GM08714 (cell line): ENCODE measurements at regions not wholly inside any gene's neighbourhood (a gene's known extent, or its start where the extent isn't known, plus 50 kb on each side); places are given as distances from the start of the nearest gene placed in this dataset.

Experiments used
- H3K4me3 ChIP-seq: fragments of 200-500 bp; sonication (Bioruptor generic); 2 replicates; pipeline ENCODE4 v1.5.1; 2014; ENCODE audit warnings: mild to moderate bottlenecking, low read length, inconsistent platforms
- ZNF274 ChIP-seq: IDR thresholded peaks from 2 replicates; pipeline ENCODE4 v1.6.1; 2012; ENCODE audit warnings: mild to moderate bottlenecking, low read depth, low read length

GRCh38 chr2:145007093-145007959 lies 487.4 kb upstream of the ZEB2 start:
- no peak for TF ChIP-seq ZNF274
- H3K4me3 ChIP-seq, result no peak overlapping the region

GRCh38 chr2:145002624-145003023 lies 482.7 kb upstream of the ZEB2 start:
- TF ChIP-seq ZNF274, result no peak
- H3K4me3 ChIP-seq, result no peak overlapping the region

GRCh38 chr2:145000376-145000775 lies 480.5 kb upstream of the ZEB2 start:
- TF ChIP-seq ZNF274, result no peak
- H3K4me3 ChIP-seq, result no peak overlapping the region

DNA sequence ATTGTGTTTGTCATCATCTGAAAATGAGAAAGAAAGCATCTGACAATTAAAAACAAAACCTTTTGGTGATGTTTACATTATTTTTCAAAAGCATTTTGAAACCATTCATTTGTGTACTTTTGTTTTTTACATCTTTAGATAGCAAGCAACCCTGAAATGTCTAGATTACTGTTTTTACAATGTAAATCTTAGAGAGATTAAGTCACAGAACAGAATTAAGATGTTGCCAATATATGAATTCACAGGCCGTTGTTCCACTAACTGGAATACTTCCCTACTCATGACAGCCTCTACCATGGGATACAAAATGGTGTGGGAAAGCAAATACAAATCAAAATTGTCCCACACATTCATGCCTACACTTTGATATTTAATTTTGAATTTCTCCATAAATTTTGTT lies 480.0 kb upstream of the ZEB2 start:
- H3K4me3 ChIP-seq, result no peak overlapping the region
- no peak for TF ChIP-seq ZNF274

DNA sequence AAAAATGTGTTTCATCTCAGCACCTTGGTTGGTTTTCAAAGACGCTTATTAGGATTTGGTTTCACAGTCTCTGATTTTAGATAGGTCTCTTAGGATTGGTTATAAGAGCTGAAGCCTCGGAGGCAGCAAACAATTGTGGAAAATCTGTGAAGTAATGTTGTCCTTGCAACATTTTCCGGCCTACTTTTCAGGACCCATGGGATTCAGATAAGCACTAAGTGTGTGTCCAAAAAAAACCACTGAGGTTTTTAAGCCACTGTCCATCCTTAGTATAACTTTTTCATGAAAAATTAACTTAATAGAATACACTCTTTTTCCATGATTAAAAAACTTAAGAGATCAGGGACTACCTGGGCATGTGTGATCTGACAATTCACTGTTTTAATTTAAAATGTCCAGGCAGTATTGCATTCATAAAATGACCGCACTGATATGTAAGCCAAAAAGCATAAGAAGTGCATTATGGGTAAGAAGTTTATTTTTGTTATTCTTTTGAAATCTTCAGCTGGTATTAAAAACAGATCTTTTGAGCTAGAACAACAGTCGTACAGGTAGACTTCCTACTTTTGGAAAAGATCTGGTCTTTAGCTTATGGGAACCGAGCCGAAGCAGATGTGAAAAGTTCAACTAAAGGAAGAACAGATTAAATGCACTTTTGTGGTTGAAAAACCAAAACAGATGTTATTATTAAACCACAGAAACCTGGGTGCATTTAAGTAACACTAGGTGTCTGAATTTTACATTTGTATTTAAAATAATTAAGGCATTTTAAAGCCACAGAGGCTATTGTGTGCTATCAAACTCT lies 479.4 kb upstream of the ZEB2 start:
- TF ChIP-seq ZNF274, result no peak

DNA sequence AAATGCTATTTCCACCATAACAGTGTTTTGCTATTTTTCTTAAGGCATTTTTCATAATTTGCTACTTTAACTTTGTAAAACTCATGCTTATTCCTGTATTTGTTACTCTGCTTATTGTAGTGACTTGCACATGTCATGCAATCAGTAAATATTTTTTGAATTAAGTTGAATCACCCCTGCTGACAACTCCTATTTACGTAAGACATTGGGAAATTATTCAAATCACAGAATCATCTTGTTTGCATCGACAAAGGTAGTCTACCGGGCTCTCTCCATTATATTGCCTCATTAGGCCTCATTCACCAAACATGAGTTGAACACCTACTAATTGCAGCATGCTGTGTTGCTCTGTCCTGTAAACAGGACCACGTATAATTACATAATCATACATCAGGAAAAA lies 478.5 kb upstream of the ZEB2 start:
- H3K4me3 ChIP-seq, result no peak overlapping the region
- no peak for TF ChIP-seq ZNF274

More for the DNA sequence above, 479.4 kb upstream of the ZEB2 start:
- H3K4me3 ChIP-seq, result no peak overlapping the region

- no peak overlapping the region for H3K4me3 ChIP-seq
- TF ChIP-seq ZNF274, result no peak
Measured at GRCh38 chr2:144996225-144996795, 476.4 kb upstream of the ZEB2 start.

DNA sequence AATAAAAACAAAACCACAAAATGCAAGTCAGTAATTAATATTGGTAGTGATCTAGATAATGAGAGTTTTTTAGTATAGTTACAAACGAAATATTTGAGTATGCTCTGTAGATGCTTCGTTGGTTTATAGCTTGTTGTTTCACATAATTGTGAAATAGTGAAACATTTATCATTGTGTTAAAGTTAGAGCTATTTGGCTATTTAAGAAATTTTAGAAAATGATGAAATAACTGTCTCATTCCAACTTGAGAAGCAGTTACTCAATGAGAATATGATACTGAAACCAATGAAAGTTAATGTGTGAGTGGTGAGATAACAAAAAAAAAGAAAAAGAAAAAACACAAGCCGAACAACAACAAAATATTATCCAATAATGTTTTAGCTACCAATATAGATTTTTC lies 475.6 kb upstream of the ZEB2 start:
- TF ChIP-seq ZNF274, result no peak
- H3K4me3 ChIP-seq, result no peak overlapping the region

- H3K4me3 ChIP-seq, result no peak overlapping the region
- no peak for TF ChIP-seq ZNF274
Measured at GRCh38 chr2:144990661-144991060, 470.7 kb upstream of the ZEB2 start.

- TF ChIP-seq ZNF274, result no peak
- H3K4me3 ChIP-seq, result no peak overlapping the region
Measured at GRCh38 chr2:144989579-144990270, 469.8 kb upstream of the ZEB2 start.

DNA sequence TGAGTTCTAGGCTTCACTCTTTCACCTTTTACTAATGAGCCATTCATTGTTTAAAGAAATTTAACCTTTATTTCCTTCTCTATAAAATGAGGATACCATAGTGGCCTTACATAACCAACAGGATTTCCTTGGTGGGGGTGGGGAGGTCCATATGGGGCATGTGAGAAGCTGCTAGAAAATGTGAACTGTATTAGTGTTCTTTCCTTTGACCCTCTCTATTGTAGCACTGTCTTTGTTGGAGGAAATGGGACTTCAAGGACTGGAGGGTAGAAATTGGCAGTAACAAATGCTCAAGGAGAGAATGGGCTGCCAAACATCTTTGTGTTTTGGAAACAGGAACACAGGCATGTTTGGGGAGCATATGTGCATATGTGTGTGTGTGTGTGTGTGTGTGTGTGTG lies 468.7 kb upstream of the ZEB2 start:
- no peak overlapping the region for H3K4me3 ChIP-seq
- no peak for TF ChIP-seq ZNF274

- no peak for TF ChIP-seq ZNF274
Measured at GRCh38 chr2:144986691-144987090, 466.8 kb upstream of the ZEB2 start.

GRCh38 chr2:144984038-144984437 lies 464.1 kb upstream of the ZEB2 start:
- no peak for TF ChIP-seq ZNF274
- H3K4me3 ChIP-seq, result no peak overlapping the region

More at GRCh38 chr2:144986691-144987090, 466.8 kb upstream of the ZEB2 start:
- no peak overlapping the region for H3K4me3 ChIP-seq

DNA sequence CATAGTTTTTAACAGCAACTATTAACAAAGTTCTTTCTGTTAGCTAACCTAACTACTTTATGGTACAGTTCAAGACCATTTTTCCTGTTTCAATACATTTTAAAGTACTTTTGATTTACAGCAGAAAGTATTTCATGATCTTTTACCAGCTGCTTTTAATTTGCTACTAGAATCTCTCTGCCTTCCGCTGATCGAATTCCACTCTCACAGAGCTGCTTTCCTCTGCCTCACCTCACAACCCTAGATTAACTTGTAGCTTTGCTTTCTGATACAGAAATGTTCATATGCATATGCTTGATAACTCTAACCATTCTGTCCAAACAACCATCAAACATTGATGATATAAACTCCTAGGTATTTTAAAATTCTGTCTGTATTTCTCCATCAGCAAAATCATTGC lies 463.2 kb upstream of the ZEB2 start:
- TF ChIP-seq ZNF274, result no peak

More for the DNA sequence above, 463.2 kb upstream of the ZEB2 start:
- no peak overlapping the region for H3K4me3 ChIP-seq
